ENCODE measurements at regions not wholly inside any gene's neighbourhood (a gene's known extent, or its start where the extent isn't known, plus 50 kb on each side); places are given as distances from the start of the nearest gene placed in this dataset.

DNA sequence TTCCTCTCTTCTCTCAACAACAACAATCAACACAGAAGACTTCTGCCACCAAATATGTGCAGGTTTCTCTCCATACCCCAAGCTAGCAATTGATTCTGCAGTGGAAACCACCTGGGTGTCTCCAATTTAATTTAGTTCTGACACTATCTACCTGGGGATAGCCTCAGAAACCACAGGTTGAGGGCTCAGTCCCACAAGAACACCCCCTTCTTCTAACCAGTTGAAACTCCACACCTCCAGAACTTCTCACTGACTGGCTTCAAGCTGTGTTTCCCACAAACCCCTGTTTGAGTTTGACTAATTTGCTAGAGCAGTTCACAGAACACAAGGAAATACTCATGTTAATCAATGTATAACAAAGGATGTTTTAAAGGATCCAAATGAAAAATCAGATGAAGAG is 52.5 kb upstream of the SPTLC3 start:
- no peak for TF ChIP-seq NFIC (IDR thresholded peaks at IDR 0.05)
- no peak for TF ChIP-seq TCF12 (IDR thresholded peaks at IDR 0.05; ENCODE audit: low read depth)
- no peak for TF ChIP-seq TEAD4 (IDR thresholded peaks at IDR 0.05)
- TF ChIP-seq, protein P1, sequence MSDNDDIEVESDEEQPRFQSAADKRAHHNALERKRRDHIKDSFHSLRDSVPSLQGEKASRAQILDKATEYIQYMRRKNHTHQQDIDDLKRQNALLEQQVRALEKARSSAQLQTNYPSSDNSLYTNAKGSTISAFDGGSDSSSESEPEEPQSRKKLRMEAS (IDR thresholded peaks at IDR 0.05) = no peak
- TF ChIP-seq, protein P2, sequence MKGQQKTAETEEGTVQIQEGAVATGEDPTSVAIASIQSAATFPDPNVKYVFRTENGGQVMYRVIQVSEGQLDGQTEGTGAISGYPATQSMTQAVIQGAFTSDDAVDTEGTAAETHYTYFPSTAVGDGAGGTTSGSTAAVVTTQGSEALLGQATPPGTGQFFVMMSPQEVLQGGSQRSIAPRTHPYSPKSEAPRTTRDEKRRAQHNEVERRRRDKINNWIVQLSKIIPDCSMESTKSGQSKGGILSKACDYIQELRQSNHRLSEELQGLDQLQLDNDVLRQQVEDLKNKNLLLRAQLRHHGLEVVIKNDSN (IDR thresholded peaks at IDR 0.05) = no peak
- no peak for TF ChIP-seq YY1 (IDR thresholded peaks at IDR 0.05; ENCODE audit: low read depth)
- no peak for TF ChIP-seq RAD21 (IDR thresholded peaks at IDR 0.05; ENCODE audit: low read depth)
- TF ChIP-seq EP300 (IDR thresholded peaks at IDR 0.05; ENCODE audit: borderline replicate concordance) = no peak
- TF ChIP-seq EGR1 (IDR thresholded peaks at IDR 0.05) = no peak
- TF ChIP-seq CREB1 (IDR thresholded peaks at IDR 0.05; ENCODE audit: low read depth) = no peak

GRCh38 chr20:12957968-12958367 is 50.8 kb upstream of the SPTLC3 start:
- TF ChIP-seq, protein P2 (IDR thresholded peaks at IDR 0.05) = no peak
- TF ChIP-seq NFIC (IDR thresholded peaks at IDR 0.05) (no peak), TEAD4 (IDR thresholded peaks at IDR 0.05) (no peak)

All from Ishikawa (cell line).